Activated T-cell treated with anti-CD3 and anti-CD28 coated beads, Interleukin-2, amount 50 U/mL, for 4 hours (primary cell): ENCODE measurements at regions not wholly inside any gene's neighbourhood (a gene's known extent, or its start where the extent isn't known, plus 50 kb on each side); places are given as distances from the start of the nearest gene placed in this dataset.

Experiments used
- ATAC-seq, 2 donors: fragments of 200-7000 bp; cut with Tn5 transposase; one replicate each; pipeline ENCODE4 v1.10.0; 2021
- DNase-seq: peaks from one replicate; pipeline ENCODE4 v3.0.0-alpha.2; 2020
- H3K27me3 Mint-ChIP-seq: one replicate; pipeline ENCODE4 v1.8.0; 2021; ENCODE audit warnings: low read depth, mixed read lengths
- H3K36me3 Mint-ChIP-seq: one replicate; pipeline ENCODE4 v1.8.0; 2022; ENCODE audit warnings: mixed read lengths; ENCODE audit not compliant: insufficient read depth
- H3K4me1 Mint-ChIP-seq: one replicate; pipeline ENCODE4 v1.8.0; 2021; ENCODE audit warnings: low read depth, mixed read lengths
- H3K4me3 Mint-ChIP-seq: one replicate; pipeline ENCODE4 v1.8.0; 2021; ENCODE audit warnings: mild to moderate bottlenecking, moderate library complexity, mixed read lengths
- H3K9me3 Mint-ChIP-seq: one replicate; pipeline ENCODE4 v1.8.0; 2021; ENCODE audit warnings: mixed read lengths

GRCh38 chr3:151935446-151935845 is 62.0 kb downstream of the SUCNR1 start:
- H3K36me3 Mint-ChIP-seq = no peaks in the 10 kb centered on the region

GRCh38 chr3:151940481-151940880 is 67.0 kb downstream of the SUCNR1 start:
- no peaks in the 10 kb centered on the region for H3K9me3 Mint-ChIP-seq
- no peak overlapping the region for H3K4me3 Mint-ChIP-seq
- ATAC-seq = no peak

More at GRCh38 chr3:151935446-151935845, 62.0 kb downstream of the SUCNR1 start:
- Mint-ChIP-seq H3K9me3 (no peaks in the 10 kb centered on the region), H3K4me3 (no peak overlapping the region), H3K27me3 (peaks cover 3% of the 10 kb centered on the region), H3K4me1 (no peaks in the 10 kb centered on the region)
- DNase-seq (no peak), ATAC-seq (no peak)

GRCh38 chr3:151943539-151943938 is 70.1 kb downstream of the SUCNR1 start:
- no peak for DNase-seq
- Mint-ChIP-seq H3K4me1 (no peaks in the 10 kb centered on the region), H3K36me3 (no peaks in the 10 kb centered on the region), H3K4me3 (no peak overlapping the region), H3K27me3 (peaks cover 10% of the 10 kb centered on the region), H3K9me3 (no peaks in the 10 kb centered on the region)
- ATAC-seq = no peak

More at GRCh38 chr3:151940481-151940880, 67.0 kb downstream of the SUCNR1 start:
- Mint-ChIP-seq H3K36me3 (no peaks in the 10 kb centered on the region), H3K4me1 (no peaks in the 10 kb centered on the region), H3K27me3 (peaks cover 3% of the 10 kb centered on the region)
- no peak for DNase-seq

DNA sequence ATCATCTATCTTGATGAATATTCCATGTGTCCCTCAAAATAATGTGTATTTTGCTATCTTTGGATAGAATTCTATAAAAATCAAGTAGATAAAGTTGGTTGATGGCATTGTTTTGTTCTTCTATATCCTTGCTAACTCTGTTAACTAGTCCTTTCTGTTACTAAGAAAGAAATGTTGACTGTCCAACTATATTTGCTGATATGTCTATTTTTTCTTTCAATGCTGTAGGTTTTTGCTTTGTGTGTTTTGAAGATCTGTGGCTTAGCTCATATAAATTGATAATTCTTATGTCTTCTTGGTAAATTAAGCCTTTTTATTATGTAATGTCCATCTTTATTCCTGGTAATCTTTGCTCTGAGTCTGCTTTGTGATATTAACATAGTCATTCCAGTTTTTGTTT is 70.9 kb downstream of the SUCNR1 start:
- no peaks in the 10 kb centered on the region for H3K9me3 Mint-ChIP-seq
- no peak overlapping the region for H3K4me3 Mint-ChIP-seq
- H3K4me1 Mint-ChIP-seq = no peaks in the 10 kb centered on the region
- ATAC-seq (no peak), DNase-seq (no peak)
- H3K36me3 Mint-ChIP-seq = no peaks in the 10 kb centered on the region
- H3K27me3 Mint-ChIP-seq = peaks cover 12% of the 10 kb centered on the region

GRCh38 chr3:151946606-151947005 is 73.2 kb downstream of the SUCNR1 start:
- ATAC-seq (no peak), DNase-seq (no peak)
- H3K27me3 Mint-ChIP-seq = peaks cover 16% of the 10 kb centered on the region
- no peaks in the 10 kb centered on the region for H3K36me3 Mint-ChIP-seq
- H3K9me3 Mint-ChIP-seq = no peaks in the 10 kb centered on the region
- no peak overlapping the region for H3K4me3 Mint-ChIP-seq
- H3K4me1 Mint-ChIP-seq = no peaks in the 10 kb centered on the region

DNA sequence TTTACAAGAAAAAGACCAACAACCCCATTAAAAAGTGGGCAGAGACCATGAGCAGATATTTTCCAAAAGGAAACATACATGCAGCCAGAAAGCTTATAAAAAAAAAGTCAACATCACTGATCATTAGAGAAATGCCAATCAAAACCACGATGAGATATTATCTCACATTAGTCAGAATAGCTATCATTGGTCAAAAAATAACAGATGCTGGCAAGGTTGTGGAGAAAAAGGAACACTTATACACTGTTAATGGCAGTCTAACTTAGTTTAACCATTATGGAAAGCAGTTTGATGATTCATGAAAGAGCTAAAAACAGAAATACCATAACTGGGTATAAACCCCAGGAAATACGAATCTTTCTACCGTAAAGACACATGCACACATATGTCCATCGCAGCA is 76.3 kb downstream of the SUCNR1 start:
- H3K4me1 Mint-ChIP-seq = no peaks in the 10 kb centered on the region
- H3K36me3 Mint-ChIP-seq = no peaks in the 10 kb centered on the region
- no peak overlapping the region for H3K4me3 Mint-ChIP-seq
- peaks cover 21% of the 10 kb centered on the region for H3K27me3 Mint-ChIP-seq
- H3K9me3 Mint-ChIP-seq = no peaks in the 10 kb centered on the region
- DNase-seq (no peak), ATAC-seq (no peak)

GRCh38 chr3:151955356-151955755 is 81.9 kb downstream of the SUCNR1 start:
- H3K36me3 Mint-ChIP-seq = no peaks in the 10 kb centered on the region
- DNase-seq = no peak
- H3K4me3 Mint-ChIP-seq = no peak overlapping the region
- no peak for ATAC-seq
- no peaks in the 10 kb centered on the region for H3K4me1 Mint-ChIP-seq
- no peaks in the 10 kb centered on the region for H3K9me3 Mint-ChIP-seq
- peaks cover 8% of the 10 kb centered on the region for H3K27me3 Mint-ChIP-seq

DNA sequence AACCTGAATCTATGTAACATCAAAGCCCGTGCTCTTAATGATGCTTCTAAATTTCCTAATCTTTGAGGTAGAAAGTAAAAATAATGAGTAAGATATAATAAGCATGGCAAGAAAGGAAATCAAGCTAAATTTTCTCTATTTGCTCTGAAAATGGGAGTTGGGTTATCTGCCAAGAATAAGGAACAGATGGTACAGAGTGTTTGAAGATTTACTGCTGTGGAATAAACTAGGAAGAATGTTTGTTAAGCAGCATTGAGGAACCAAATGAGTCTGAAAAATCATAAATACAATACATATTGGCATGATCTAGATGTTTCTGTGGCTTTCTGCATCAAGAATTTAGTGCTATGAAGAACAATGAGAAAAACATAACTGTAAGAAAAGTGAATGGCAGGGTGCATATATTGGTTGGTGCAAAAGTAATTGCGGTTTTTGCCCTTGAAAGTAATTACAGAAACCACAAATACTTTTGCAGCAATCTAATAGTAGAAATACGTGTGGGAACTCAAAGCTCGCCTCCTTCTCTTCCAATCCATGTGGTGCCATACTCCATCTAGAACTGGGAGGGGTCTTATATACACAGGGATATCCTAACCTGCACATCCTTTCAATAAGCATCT is 87.6 kb downstream of the SUCNR1 start:
- DNase-seq = no peak
- H3K4me3 Mint-ChIP-seq = no peak overlapping the region
- no peaks in the 10 kb centered on the region for H3K27me3 Mint-ChIP-seq
- no peaks in the 10 kb centered on the region for H3K9me3 Mint-ChIP-seq
- H3K36me3 Mint-ChIP-seq = no peaks in the 10 kb centered on the region
- H3K4me1 Mint-ChIP-seq = no peaks in the 10 kb centered on the region
- no peak for ATAC-seq

GRCh38 chr3:151962352-151962751 is 88.9 kb downstream of the SUCNR1 start:
- DNase-seq (no peak), ATAC-seq (no peak)
- no peaks in the 10 kb centered on the region for H3K4me1 Mint-ChIP-seq
- H3K4me3 Mint-ChIP-seq = no peak overlapping the region
- no peaks in the 10 kb centered on the region for H3K27me3 Mint-ChIP-seq
- no peaks in the 10 kb centered on the region for H3K9me3 Mint-ChIP-seq
- no peaks in the 10 kb centered on the region for H3K36me3 Mint-ChIP-seq

GRCh38 chr3:151962912-151963311 is 89.5 kb downstream of the SUCNR1 start:
- H3K4me1 Mint-ChIP-seq = no peaks in the 10 kb centered on the region
- H3K36me3 Mint-ChIP-seq = no peaks in the 10 kb centered on the region
- DNase-seq (no peak), ATAC-seq (no peak)
- no peak overlapping the region for H3K4me3 Mint-ChIP-seq
- H3K27me3 Mint-ChIP-seq = no peaks in the 10 kb centered on the region
- peaks cover 2% of the 10 kb centered on the region for H3K9me3 Mint-ChIP-seq

- no peak for DNase-seq
- peaks cover 6% of the 10 kb centered on the region for H3K9me3 Mint-ChIP-seq
- H3K27me3 Mint-ChIP-seq = no peaks in the 10 kb centered on the region
- no peaks in the 10 kb centered on the region for H3K36me3 Mint-ChIP-seq
- ATAC-seq = no peak
- no peak overlapping the region for H3K4me3 Mint-ChIP-seq
- no peaks in the 10 kb centered on the region for H3K4me1 Mint-ChIP-seq
Measured at GRCh38 chr3:151964743-151965142, 91.3 kb downstream of the SUCNR1 start.

- DNase-seq (no peak), ATAC-seq (no peak)
- H3K4me3 Mint-ChIP-seq = no peak overlapping the region
- no peaks in the 10 kb centered on the region for H3K36me3 Mint-ChIP-seq
- H3K9me3 Mint-ChIP-seq = peaks cover 6% of the 10 kb centered on the region
- H3K4me1 Mint-ChIP-seq = no peaks in the 10 kb centered on the region
- H3K27me3 Mint-ChIP-seq = no peaks in the 10 kb centered on the region
Measured at GRCh38 chr3:151969026-151969642, 95.7 kb downstream of the SUCNR1 start.

DNA sequence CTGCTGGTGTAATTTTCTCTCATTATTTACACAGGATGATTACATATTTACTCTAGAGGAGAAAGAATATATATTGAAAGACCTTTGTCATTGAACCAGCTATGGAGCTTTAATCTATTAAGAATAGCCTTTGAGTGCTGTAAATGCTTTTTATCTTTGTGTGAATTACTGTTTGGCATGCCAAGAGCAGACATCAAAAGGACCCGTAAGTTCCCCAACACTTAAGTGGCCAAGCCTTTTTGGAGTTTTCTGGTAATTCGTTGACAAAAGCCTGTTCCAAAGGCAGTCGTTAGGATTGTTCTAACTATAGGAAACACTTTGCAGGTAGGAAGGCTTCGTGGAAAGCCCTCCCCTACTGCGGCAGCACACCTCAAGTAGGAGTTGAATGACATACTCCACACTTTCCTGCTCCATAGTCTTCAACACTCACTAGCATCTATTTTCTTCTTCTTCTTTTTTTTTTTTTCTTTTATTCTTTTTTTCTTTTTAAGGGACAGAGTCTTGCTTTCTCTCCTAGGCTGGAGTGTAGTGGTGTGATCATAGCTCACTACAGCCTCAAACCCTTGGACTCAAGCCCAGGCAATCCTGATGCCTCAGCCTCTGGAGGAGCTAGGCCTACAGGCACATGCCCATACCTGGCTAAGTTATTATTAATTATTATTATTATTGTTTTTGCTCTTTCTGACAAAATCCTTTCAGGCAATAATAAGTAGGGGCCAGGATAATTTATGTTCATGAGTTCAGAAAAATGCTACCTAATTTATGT is 98.6 kb downstream of the SUCNR1 start:
- Mint-ChIP-seq H3K36me3 (no peaks in the 10 kb centered on the region), H3K27me3 (peaks cover 5% of the 10 kb centered on the region), H3K4me1 (no peaks in the 10 kb centered on the region), H3K9me3 (peaks cover 6% of the 10 kb centered on the region), H3K4me3 (no peak overlapping the region)
- ATAC-seq = no peak
- DNase-seq = no peak

DNA sequence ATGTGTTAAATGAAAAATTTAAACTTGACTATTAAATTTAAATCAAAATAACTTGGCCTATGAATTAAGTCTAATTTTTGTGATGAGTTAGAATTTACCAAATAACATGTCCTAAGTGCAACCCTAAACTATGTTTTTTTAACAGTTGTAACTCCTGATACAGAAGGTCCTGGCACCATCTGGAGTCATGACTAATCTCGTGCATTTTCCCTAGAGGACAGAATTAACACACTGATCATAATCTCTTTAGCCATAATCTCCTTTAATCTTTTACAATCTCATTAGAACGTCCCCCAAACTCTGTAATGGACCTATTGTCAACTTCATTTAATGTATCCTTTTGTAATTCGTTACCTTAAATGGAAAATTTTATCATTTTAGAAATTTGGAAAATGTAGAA is 100.6 kb downstream of the SUCNR1 start:
- Mint-ChIP-seq H3K9me3 (no peaks in the 10 kb centered on the region), H3K4me3 (no peak overlapping the region), H3K27me3 (peaks cover 5% of the 10 kb centered on the region), H3K4me1 (no peaks in the 10 kb centered on the region), H3K36me3 (no peaks in the 10 kb centered on the region)
- no peak for DNase-seq
- ATAC-seq = no peak
